ENCODE measurements at regions not wholly inside any gene's neighbourhood (a gene's known extent, or its start where the extent isn't known, plus 50 kb on each side); places are given as distances from the start of the nearest gene placed in this dataset.

DNA sequence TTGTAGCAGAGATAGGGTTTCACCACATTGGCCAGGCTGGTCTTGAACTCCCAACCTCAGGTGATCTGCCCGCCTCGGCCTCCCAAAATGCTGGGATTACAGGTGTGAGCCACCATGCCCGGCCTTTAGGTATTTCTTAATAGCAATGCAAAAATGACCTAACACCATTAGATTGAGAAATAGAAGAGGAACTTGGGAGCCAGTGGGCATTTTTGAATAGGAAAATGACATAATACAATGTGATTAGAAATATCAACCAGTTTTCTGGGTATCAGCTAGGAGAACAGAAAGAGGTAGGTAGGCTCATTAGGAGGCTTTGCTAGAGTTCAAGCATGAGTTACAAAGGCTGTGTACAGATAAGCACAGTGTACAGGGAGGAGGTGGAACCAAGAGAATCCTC lies 101.8 kb upstream of the TBC1D5 start:
- 92 to 98% (median 97%) methylated on average over 3 of the region's 3 CpGs for WGBS, 3 donors
- no peak overlapping the region for H3K4me3 ChIP-seq
- no peak for ATAC-seq
- intact Hi-C loops (cut with DNase I) = loop anchor here (5.0 to 10.0 kb wide), 4 partner anchors 197 to 582 kb away; no protein-coding TSS in a partner anchor
- H3K27ac ChIP-seq = no peak overlapping the region
- H3K27me3 ChIP-seq (ENCODE audit: insufficient read depth in 3 of 3, low read length in 2 of 3) = peaks cover 0 to 2% (median 0%) of the 10 kb centered on the region in 3 donors
- H3K36me3 ChIP-seq (ENCODE audit: insufficient read depth in 1 of 2, low read depth in 1 of 2) = no peaks in the 10 kb centered on the region
- DNase-seq = no peak
- TF ChIP-seq, protein P1, sequence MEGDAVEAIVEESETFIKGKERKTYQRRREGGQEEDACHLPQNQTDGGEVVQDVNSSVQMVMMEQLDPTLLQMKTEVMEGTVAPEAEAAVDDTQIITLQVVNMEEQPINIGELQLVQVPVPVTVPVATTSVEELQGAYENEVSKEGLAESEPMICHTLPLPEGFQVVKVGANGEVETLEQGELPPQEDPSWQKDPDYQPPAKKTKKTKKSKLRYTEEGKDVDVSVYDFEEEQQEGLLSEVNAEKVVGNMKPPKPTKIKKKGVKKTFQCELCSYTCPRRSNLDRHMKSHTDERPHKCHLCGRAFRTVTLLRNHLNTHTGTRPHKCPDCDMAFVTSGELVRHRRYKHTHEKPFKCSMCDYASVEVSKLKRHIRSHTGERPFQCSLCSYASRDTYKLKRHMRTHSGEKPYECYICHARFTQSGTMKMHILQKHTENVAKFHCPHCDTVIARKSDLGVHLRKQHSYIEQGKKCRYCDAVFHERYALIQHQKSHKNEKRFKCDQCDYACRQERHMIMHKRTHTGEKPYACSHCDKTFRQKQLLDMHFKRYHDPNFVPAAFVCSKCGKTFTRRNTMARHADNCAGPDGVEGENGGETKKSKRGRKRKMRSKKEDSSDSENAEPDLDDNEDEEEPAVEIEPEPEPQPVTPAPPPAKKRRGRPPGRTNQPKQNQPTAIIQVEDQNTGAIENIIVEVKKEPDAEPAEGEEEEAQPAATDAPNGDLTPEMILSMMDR (IDR thresholded peaks at IDR 0.05) = no peak
- no peaks in the 10 kb centered on the region for H3K4me1 ChIP-seq
- no peaks in the 10 kb centered on the region for H3K9me3 ChIP-seq

DNA sequence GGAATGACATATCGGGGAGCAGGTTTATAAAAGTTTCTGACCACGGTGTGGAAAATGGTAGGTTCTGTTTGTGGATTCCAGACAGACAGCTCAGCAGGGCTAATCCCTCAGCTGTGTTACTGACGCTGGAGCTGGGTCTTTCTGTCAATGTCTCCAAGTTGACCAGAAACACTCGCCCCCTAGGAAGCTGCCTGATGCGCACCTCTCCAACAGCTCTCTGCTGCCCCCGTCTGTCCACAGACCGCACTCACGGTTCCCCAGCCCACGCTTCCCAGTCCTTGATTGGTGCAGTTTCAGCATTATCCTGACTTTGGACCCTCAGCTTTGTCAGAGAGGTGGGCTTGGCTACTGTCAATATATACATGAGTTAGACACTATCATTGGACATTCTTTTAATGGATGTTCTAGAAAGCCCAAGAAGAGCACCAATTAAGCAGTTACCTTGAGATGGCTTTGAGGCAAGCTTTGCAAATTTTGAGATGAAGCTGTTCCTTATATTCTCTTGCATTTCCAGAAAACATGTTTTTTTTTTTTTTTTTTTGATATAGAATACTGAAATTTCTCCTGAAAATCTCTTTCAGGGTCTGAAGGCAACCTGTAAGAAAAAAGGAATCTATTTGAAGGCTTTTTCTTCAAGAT lies 98.9 kb upstream of the TBC1D5 start:
- Histone ChIP-seq H3K27me3 (ENCODE audit: insufficient read depth in 3 of 3, low read length in 2 of 3) (peaks cover 0 to 8% (median 0%) of the 10 kb centered on the region in 3 donors), H3K27ac (no peak overlapping the region), H3K9me3 (no peaks in the 10 kb centered on the region), H3K36me3 (ENCODE audit: insufficient read depth in 1 of 2, low read depth in 1 of 2) (no peaks in the 10 kb centered on the region), H3K4me1 (no peaks in the 10 kb centered on the region), H3K4me3 (no peak overlapping the region)
- WGBS, 3 donors = 13 to 14% (median 13%) methylated on average over 9 of the region's 9 CpGs
- ATAC-seq = peak; percentile 73 to 95 (median 88)
- intact Hi-C loops (cut with DNase I) = loop anchor here (2.0 to 10.0 kb wide), 5 partner anchors 194 to 579 kb away; no protein-coding TSS in a partner anchor
- DNase-seq = peak; percentile 64 to 83
- TF ChIP-seq, protein P1 (IDR thresholded peaks at IDR 0.05) = peak; percentile 94

DNA sequence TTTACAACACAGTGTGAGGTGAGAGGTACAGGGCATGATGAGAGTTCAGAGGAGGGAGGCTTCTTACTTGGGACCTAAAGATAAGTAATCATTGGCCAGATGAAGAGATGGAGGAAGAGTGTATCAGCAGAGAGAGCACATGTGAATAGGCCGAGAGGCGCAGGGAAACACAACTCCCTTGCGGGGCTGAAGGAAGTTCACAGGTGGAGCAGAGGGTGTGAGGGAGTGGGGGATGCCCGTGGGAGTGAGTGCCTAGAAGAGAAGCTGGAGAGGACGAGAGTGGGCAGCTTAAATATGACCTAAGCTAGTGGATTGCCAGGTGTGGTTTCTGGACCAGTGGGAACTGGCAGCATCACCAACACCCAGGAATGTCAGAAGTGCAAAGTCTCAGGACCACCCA lies 98.2 kb upstream of the TBC1D5 start:
- Histone ChIP-seq H3K36me3 (ENCODE audit: insufficient read depth in 1 of 2, low read depth in 1 of 2) (no peaks in the 10 kb centered on the region), H3K9me3 (no peaks in the 10 kb centered on the region), H3K4me1 (no peaks in the 10 kb centered on the region), H3K27me3 (ENCODE audit: insufficient read depth in 3 of 3, low read length in 2 of 3) (peaks cover 0 to 8% (median 0%) of the 10 kb centered on the region in 3 donors), H3K27ac (no peak overlapping the region), H3K4me3 (no peak overlapping the region)
- WGBS, 3 donors = 65 to 74% (median 73%) methylated on average over 5 of the region's 5 CpGs
- intact Hi-C loops (cut with DNase I) = loop anchor here (2.0 to 10.0 kb wide), 5 partner anchors 193 to 578 kb away; no protein-coding TSS in a partner anchor
- peak in 1 of 4 donors; percentile 10 for ATAC-seq
- TF ChIP-seq, protein P1 (IDR thresholded peaks at IDR 0.05) = no peak
- no peak for DNase-seq

DNA sequence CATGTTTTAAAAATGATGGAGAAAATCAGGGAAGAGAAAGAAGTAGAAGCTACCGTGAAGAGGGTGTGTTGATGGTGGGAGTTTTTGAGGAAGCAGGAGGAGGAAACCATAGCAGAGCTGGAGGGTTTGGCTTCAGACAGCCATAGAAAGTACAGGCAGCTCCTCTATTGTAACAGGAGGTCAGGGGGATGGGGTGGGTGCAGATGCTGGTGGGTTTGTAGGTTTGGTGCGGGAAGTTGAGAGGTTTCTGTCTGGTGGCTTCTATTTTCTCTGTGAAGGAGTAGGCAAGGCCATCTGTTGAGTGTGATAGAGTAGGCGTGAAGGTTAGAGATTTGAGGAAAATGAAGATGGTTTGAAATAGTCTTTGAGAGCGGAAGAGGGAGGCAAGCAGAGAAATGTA lies 97.7 kb upstream of the TBC1D5 start:
- no peaks in the 10 kb centered on the region for H3K36me3 ChIP-seq (ENCODE audit: insufficient read depth in 1 of 2, low read depth in 1 of 2)
- H3K9me3 ChIP-seq = no peaks in the 10 kb centered on the region
- DNase-seq = no peak
- WGBS, 3 donors = 89 to 93% (median 92%) methylated on average over 4 of the region's 4 CpGs
- no peak overlapping the region for H3K4me3 ChIP-seq
- H3K27ac ChIP-seq = no peak overlapping the region
- TF ChIP-seq, protein P1 (IDR thresholded peaks at IDR 0.05) = no peak
- H3K27me3 ChIP-seq (ENCODE audit: insufficient read depth in 3 of 3, low read length in 2 of 3) = peaks cover 0 to 8% (median 0%) of the 10 kb centered on the region in 3 donors
- H3K4me1 ChIP-seq = no peaks in the 10 kb centered on the region
- intact Hi-C loops (cut with DNase I) = loop anchor here (2.0 to 10.0 kb wide), 5 partner anchors 193 to 578 kb away; no protein-coding TSS in a partner anchor
- no peak for ATAC-seq
